ENCODE measurements at regions not wholly inside any gene's neighbourhood (a gene's known extent, or its start where the extent isn't known, plus 50 kb on each side); places are given as distances from the start of the nearest gene placed in this dataset.

DNA sequence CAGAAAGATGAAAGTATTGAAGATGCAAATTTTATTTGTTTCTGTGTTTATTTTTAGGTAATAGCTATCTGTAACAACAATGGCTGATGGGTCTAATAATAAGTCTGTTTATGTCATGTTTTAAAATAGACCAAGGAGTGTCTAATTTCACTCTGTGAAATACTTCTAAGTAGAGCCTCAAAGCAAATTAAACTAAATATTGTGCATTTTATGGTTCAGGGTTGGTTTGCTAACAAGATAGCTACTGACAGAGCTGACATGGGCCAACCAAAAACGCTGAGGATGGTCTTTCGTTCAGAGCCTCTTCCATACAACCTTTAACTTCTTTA is 437.6 kb upstream of the CTSO start:
- no peaks in the 10 kb centered on the region for H3K4me1 Mint-ChIP-seq (ENCODE audit: low read depth)
- no peak for DNase-seq (ENCODE audit: low spot score, unreplicated experiment)
- H3K36me3 Mint-ChIP-seq (ENCODE audit: insufficient read depth): no peaks in the 10 kb centered on the region
- H3K9me3 Mint-ChIP-seq (ENCODE audit: low read depth): peaks cover 3% of the 10 kb centered on the region
- no peak overlapping the region for H3K27ac Mint-ChIP-seq
- H3K4me3 Mint-ChIP-seq (ENCODE audit: low read depth): no peak overlapping the region
- no peak for TF ChIP-seq CTCF (IDR thresholded peaks at IDR 0.05; ENCODE audit: unreplicated experiment)
- H3K27me3 Mint-ChIP-seq: no peaks in the 10 kb centered on the region

DNA sequence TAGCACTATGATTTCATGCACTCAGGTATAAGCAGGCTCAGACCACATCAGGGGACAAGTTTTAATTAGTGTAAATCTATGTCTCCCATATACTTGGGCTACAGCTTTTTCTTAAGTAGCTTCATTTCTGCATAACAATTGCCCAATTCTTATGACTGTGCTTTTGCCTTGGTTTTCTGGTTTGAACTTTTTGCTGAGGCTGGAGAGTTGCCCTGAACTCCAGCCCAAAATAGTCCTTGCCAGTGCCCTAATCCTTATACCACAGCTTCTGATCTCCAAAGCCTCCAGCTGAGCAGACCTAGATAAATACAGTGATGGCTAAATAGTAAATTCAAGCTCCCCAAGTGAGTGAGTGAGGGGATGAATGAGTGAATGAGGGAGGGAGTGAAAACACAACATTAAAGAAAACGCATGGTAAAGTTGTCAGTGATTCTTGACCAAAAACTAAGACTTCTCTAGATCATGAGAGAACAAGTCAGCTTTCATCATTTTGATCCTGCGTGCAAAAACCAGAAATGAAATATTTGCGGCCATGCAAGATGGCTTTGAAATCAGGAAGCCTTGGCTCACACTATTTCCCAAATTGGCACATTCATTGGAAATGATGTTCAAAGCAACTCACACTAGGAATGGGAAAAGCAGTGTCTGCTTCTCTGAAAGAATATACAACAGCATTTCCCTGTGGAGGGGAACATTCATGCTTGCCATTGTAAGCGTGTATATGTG is 437.1 kb upstream of the CTSO start:
- H3K36me3 Mint-ChIP-seq (ENCODE audit: insufficient read depth): no peaks in the 10 kb centered on the region
- TF ChIP-seq CTCF (IDR thresholded peaks at IDR 0.05; ENCODE audit: unreplicated experiment): no peak
- H3K27me3 Mint-ChIP-seq: no peaks in the 10 kb centered on the region
- H3K4me1 Mint-ChIP-seq (ENCODE audit: low read depth): peaks cover 2% of the 10 kb centered on the region
- DNase-seq (ENCODE audit: low spot score, unreplicated experiment): no peak
- no peak overlapping the region for H3K27ac Mint-ChIP-seq
- H3K9me3 Mint-ChIP-seq (ENCODE audit: low read depth): peaks cover 3% of the 10 kb centered on the region
- no peak overlapping the region for H3K4me3 Mint-ChIP-seq (ENCODE audit: low read depth)

- TF ChIP-seq CTCF (IDR thresholded peaks at IDR 0.05; ENCODE audit: unreplicated experiment): no peak
- no peak for DNase-seq (ENCODE audit: low spot score, unreplicated experiment)
- no peaks in the 10 kb centered on the region for H3K9me3 Mint-ChIP-seq (ENCODE audit: low read depth)
- no peak overlapping the region for H3K27ac Mint-ChIP-seq
- no peaks in the 10 kb centered on the region for H3K36me3 Mint-ChIP-seq (ENCODE audit: insufficient read depth)
- no peaks in the 10 kb centered on the region for H3K27me3 Mint-ChIP-seq
- no peak overlapping the region for H3K4me3 Mint-ChIP-seq (ENCODE audit: low read depth)
- H3K4me1 Mint-ChIP-seq (ENCODE audit: low read depth): peaks cover 2% of the 10 kb centered on the region
Observed at GRCh38 chr4:156388826-156389225, 435.2 kb upstream of the CTSO start.

- Mint-ChIP-seq H3K27me3 (no peaks in the 10 kb centered on the region), H3K36me3 (ENCODE audit: insufficient read depth) (no peaks in the 10 kb centered on the region), H3K9me3 (ENCODE audit: low read depth) (no peaks in the 10 kb centered on the region), H3K4me1 (ENCODE audit: low read depth) (no peaks in the 10 kb centered on the region), H3K27ac (no peak overlapping the region), H3K4me3 (ENCODE audit: low read depth) (no peak overlapping the region)
- peak; percentile 47 for TF ChIP-seq CTCF (IDR thresholded peaks at IDR 0.05; ENCODE audit: unreplicated experiment)
- no peak for DNase-seq (ENCODE audit: low spot score, unreplicated experiment)
Observed at GRCh38 chr4:156378033-156378665, 424.5 kb upstream of the CTSO start.

- H3K4me1 Mint-ChIP-seq (ENCODE audit: low read depth): no peaks in the 10 kb centered on the region
- no peak for TF ChIP-seq CTCF (IDR thresholded peaks at IDR 0.05; ENCODE audit: unreplicated experiment)
- no peaks in the 10 kb centered on the region for H3K36me3 Mint-ChIP-seq (ENCODE audit: insufficient read depth)
- H3K9me3 Mint-ChIP-seq (ENCODE audit: low read depth): no peaks in the 10 kb centered on the region
- H3K27me3 Mint-ChIP-seq: no peaks in the 10 kb centered on the region
- no peak for DNase-seq (ENCODE audit: low spot score, unreplicated experiment)
- H3K27ac Mint-ChIP-seq: no peak overlapping the region
- H3K4me3 Mint-ChIP-seq (ENCODE audit: low read depth): no peak overlapping the region
Observed at GRCh38 chr4:156377036-156377710, 423.5 kb upstream of the CTSO start.

All from progenitor cell of endocrine pancreas (in vitro differentiated cells).